Esophagus muscularis mucosa (tissue), 4 donors: ENCODE measurements at regions not wholly inside any gene's neighbourhood (a gene's known extent, or its start where the extent isn't known, plus 50 kb on each side); places are given as distances from the start of the nearest gene placed in this dataset.

Experiments used
- DNase-seq: peaks from one replicate; pipeline ENCODE4 v3.0.0-alpha.2; 2017; ENCODE audit errors: extremely low spot score
- H3K27ac ChIP-seq, 4 donors: fragments of 200-600 bp; sonication (generic); replicated peaks in 1 of 4; 1 replicate in 3 of 4; 2 replicates in 1 of 4; pipeline ENCODE4 v1.5.1; 2016 to 2019; ENCODE audit warnings: mild to moderate bottlenecking in 1 of 4
- H3K27me3 ChIP-seq, 4 donors: fragments of 200-600 bp; sonication (generic); one replicate each; pipeline versions ENCODE4 v1.5.1 to v1.6.0; 2016 to 2019
- H3K36me3 ChIP-seq, 4 donors: fragments of 200-600 bp; sonication (generic); one replicate each; pipeline ENCODE4 v1.5.1; 2016 to 2019
- H3K4me1 ChIP-seq, 4 donors: fragments of 200-600 bp; sonication (generic); one replicate each; pipeline ENCODE4 v1.5.1; 2016 to 2019
- H3K4me3 ChIP-seq, 4 donors: fragments of 200-600 bp; sonication (generic); 1 replicate in 2 of 4; 2 replicates in 2 of 4; pipeline ENCODE4 v1.5.1; 2016 to 2019; ENCODE audit warnings: mild to moderate bottlenecking in 4 of 4, moderate library complexity in 1 of 4
- H3K9me3 ChIP-seq, 4 donors: fragments of 200-600 bp; sonication (generic); 1 replicate in 3 of 4; 2 replicates in 1 of 4; pipeline ENCODE4 v1.5.1; 2016 to 2019
- CTCF ChIP-seq, 3 experiments: fragments of 200-600 bp in 2 of 3; fragments of 450-650 bp in 1 of 3; sonication (generic) in 2 of 3; IDR thresholded peaks; one replicate each; pipeline ENCODE4 v1.5.1; 2017 to 2019; ENCODE audit warnings: antibody characterized with exemption in 3 of 3, mild to moderate bottlenecking in 2 of 3, moderate library complexity in 1 of 3
- EP300 ChIP-seq: sonication (generic); formaldehyde crosslinking; IDR thresholded peaks from one replicate; pipeline ENCODE4 v1.6.1; 2017; ENCODE audit warnings: antibody characterized with exemption
- POLR2A ChIP-seq: fragments of 450-650 bp; IDR thresholded peaks from one replicate; pipeline ENCODE4 v1.6.1; 2017; ENCODE audit warnings: antibody characterized with exemption, moderate library complexity, mild to moderate bottlenecking, low read depth
- POLR2AphosphoS5 ChIP-seq, 2 donors: sonication (generic); formaldehyde crosslinking; IDR thresholded peaks; one replicate each; pipeline ENCODE4 v1.6.1; 2017; ENCODE audit warnings: antibody characterized with exemption in 2 of 2
- WGBS: methylation state at CpG from one replicate; pipeline ENCODE4 v1.1.5; 2018; 5-methylcytosine and 5-hydroxymethylcytosine counted together
- intact Hi-C: fragments of 100-400 bp; cut with DNase I; formaldehyde crosslinking; loops from one replicate; pipeline ENCODE4 v1.15.1; 2023

GRCh38 chr12:103011974-103012763 lies 54.7 kb downstream of the ASCL1 start:
- TF ChIP-seq POLR2AphosphoS5 (IDR thresholded peaks at IDR 0.05) (no peak), CTCF (IDR thresholded peaks at IDR 0.05) (no peak), EP300 (no peak), POLR2A (no peak)
- H3K4me1 ChIP-seq = no peaks in the 10 kb centered on the region
- no peak for DNase-seq
- H3K27ac ChIP-seq = no peak overlapping the region
- H3K4me3 ChIP-seq = no peak overlapping the region
- H3K36me3 ChIP-seq = no peaks in the 10 kb centered on the region
- 48% methylated on average over 4 of the region's 4 CpGs for WGBS
- no peaks in the 10 kb centered on the region for H3K9me3 ChIP-seq
- H3K27me3 ChIP-seq = peaks cover 0 to 23% (median 0%) of the 10 kb centered on the region in 4 donors
- intact Hi-C loops = no loop called here

- Histone ChIP-seq H3K9me3 (no peaks in the 10 kb centered on the region), H3K27ac (no peak overlapping the region), H3K36me3 (no peaks in the 10 kb centered on the region), H3K27me3 (peaks cover 0 to 23% (median 0%) of the 10 kb centered on the region in 4 donors), H3K4me1 (no peaks in the 10 kb centered on the region), H3K4me3 (no peak overlapping the region)
- WGBS = 25% methylated on average over 8 of the region's 8 CpGs
- no peak for DNase-seq
- TF ChIP-seq POLR2A (no peak), EP300 (no peak), POLR2AphosphoS5 (IDR thresholded peaks at IDR 0.05) (no peak), CTCF (IDR thresholded peaks at IDR 0.05) (no peak)
- intact Hi-C loops = no loop called here
These were observed 55.4 kb downstream of the ASCL1 start for GRCh38 chr12:103012884-103013283.

- intact Hi-C loops = no loop called here
- TF ChIP-seq CTCF (IDR thresholded peaks at IDR 0.05) (no peak), POLR2A (no peak), EP300 (no peak), POLR2AphosphoS5 (IDR thresholded peaks at IDR 0.05) (no peak)
- no peak for DNase-seq
- H3K27ac ChIP-seq = no peak overlapping the region
- WGBS = 63% methylated on average over 7 of the region's 9 CpGs
- no peaks in the 10 kb centered on the region for H3K4me1 ChIP-seq
- H3K27me3 ChIP-seq = peaks cover 0 to 23% (median 0%) of the 10 kb centered on the region in 4 donors
- H3K9me3 ChIP-seq = no peaks in the 10 kb centered on the region
- no peaks in the 10 kb centered on the region for H3K36me3 ChIP-seq
- H3K4me3 ChIP-seq = no peak overlapping the region
These were observed 56.3 kb downstream of the ASCL1 start for GRCh38 chr12:103013741-103014300.

- Histone ChIP-seq H3K4me3 (no peak overlapping the region), H3K9me3 (no peaks in the 10 kb centered on the region), H3K27ac (no peak overlapping the region), H3K4me1 (no peaks in the 10 kb centered on the region), H3K36me3 (no peaks in the 10 kb centered on the region), H3K27me3 (peaks cover 0 to 23% (median 0%) of the 10 kb centered on the region in 4 donors)
- DNase-seq = no peak
- TF ChIP-seq CTCF (IDR thresholded peaks at IDR 0.05) = no peak
- TF ChIP-seq POLR2A = no peak
- intact Hi-C loops = no loop called here
These were observed 58.9 kb downstream of the ASCL1 start for GRCh38 chr12:103016381-103016780.
